HG02571 (cell line): ENCODE measurements at regions not wholly inside any gene's neighbourhood (a gene's known extent, or its start where the extent isn't known, plus 50 kb on each side); places are given as distances from the start of the nearest gene placed in this dataset.

Source experiments
- ATAC-seq: cut with Tn5 transposase; IDR thresholded peaks from one replicate; pipeline ENCODE4 v1.9.1; 2021; ENCODE audit warnings: mild to moderate bottlenecking, moderate library complexity; ENCODE audit not compliant: unreplicated experiment

GRCh38 chr11:24298146-24298545 is 198.7 kb upstream of the LUZP2 start:
- ATAC-seq: no peak

GRCh38 chr11:24311974-24312373 is 184.9 kb upstream of the LUZP2 start:
- ATAC-seq: no peak

GRCh38 chr11:24312464-24313238 is 184.2 kb upstream of the LUZP2 start:
- ATAC-seq: no peak

GRCh38 chr11:24321229-24321628 is 175.6 kb upstream of the LUZP2 start:
- ATAC-seq: no peak

GRCh38 chr11:24324211-24324610 is 172.6 kb upstream of the LUZP2 start:
- ATAC-seq: no peak

- ATAC-seq: no peak
Measured at GRCh38 chr11:24344222-24344621, 152.6 kb upstream of the LUZP2 start.

GRCh38 chr11:24348908-24349307 is 147.9 kb upstream of the LUZP2 start:
- no peak for ATAC-seq

GRCh38 chr11:24351179-24351578 is 145.7 kb upstream of the LUZP2 start:
- ATAC-seq: no peak

GRCh38 chr11:24356501-24356900 is 140.4 kb upstream of the LUZP2 start:
- ATAC-seq: no peak

GRCh38 chr11:24357620-24358410 is 139.0 kb upstream of the LUZP2 start:
- no peak for ATAC-seq

GRCh38 chr11:24372491-24372890 is 124.4 kb upstream of the LUZP2 start:
- ATAC-seq: no peak

GRCh38 chr11:24373516-24373915 is 123.3 kb upstream of the LUZP2 start:
- ATAC-seq: no peak

- ATAC-seq: no peak
Measured at GRCh38 chr11:24375351-24375750, 121.5 kb upstream of the LUZP2 start.

- ATAC-seq: no peak
Measured at GRCh38 chr11:24375931-24376330, 120.9 kb upstream of the LUZP2 start.

- ATAC-seq: no peak
Measured at GRCh38 chr11:24383137-24383536, 113.7 kb upstream of the LUZP2 start.

- ATAC-seq: no peak
Measured at GRCh38 chr11:24384240-24384639, 112.6 kb upstream of the LUZP2 start.

- ATAC-seq: no peak
Measured at GRCh38 chr11:24386546-24387397, 110.1 kb upstream of the LUZP2 start.

- no peak for ATAC-seq
Measured at GRCh38 chr11:24389575-24389974, 107.3 kb upstream of the LUZP2 start.

GRCh38 chr11:24390016-24390415 is 106.8 kb upstream of the LUZP2 start:
- ATAC-seq: no peak

GRCh38 chr11:24390762-24391161 is 106.1 kb upstream of the LUZP2 start:
- no peak for ATAC-seq

GRCh38 chr11:24391167-24391566 is 105.7 kb upstream of the LUZP2 start:
- ATAC-seq: no peak
